ENCODE measurements at regions not wholly inside any gene's neighbourhood (a gene's known extent, or its start where the extent isn't known, plus 50 kb on each side); places are given as distances from the start of the nearest gene placed in this dataset.

DNA sequence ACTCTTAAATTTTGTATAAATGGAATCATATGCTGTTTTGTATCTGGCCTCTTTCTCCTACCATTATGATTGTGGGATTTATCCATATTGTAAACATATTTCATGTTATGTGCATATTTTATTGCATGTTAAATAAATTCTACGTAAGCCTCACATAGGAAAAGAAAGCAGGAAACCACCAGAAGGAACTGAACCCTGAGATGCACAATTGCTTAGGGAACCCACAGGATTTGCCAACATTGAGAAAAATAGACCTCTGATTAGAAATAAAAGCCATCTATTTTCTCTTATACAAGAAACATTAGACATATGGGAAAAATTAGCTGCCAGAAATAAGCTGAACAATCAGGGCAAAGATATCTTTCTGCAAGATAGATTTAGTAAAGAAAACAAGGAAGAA is 111.2 kb upstream of the CARMIL1 start:
- DNase-seq (ENCODE audit: low read depth): no peak

GRCh38 chr6:25168637-25169036 is 110.5 kb upstream of the CARMIL1 start:
- H3K4me3 ChIP-seq (ENCODE audit: control insufficient read depth, low read depth, low read length): no peak overlapping the region
- no peak for DNase-seq (ENCODE audit: low read depth)
- TF ChIP-seq, protein P1, sequence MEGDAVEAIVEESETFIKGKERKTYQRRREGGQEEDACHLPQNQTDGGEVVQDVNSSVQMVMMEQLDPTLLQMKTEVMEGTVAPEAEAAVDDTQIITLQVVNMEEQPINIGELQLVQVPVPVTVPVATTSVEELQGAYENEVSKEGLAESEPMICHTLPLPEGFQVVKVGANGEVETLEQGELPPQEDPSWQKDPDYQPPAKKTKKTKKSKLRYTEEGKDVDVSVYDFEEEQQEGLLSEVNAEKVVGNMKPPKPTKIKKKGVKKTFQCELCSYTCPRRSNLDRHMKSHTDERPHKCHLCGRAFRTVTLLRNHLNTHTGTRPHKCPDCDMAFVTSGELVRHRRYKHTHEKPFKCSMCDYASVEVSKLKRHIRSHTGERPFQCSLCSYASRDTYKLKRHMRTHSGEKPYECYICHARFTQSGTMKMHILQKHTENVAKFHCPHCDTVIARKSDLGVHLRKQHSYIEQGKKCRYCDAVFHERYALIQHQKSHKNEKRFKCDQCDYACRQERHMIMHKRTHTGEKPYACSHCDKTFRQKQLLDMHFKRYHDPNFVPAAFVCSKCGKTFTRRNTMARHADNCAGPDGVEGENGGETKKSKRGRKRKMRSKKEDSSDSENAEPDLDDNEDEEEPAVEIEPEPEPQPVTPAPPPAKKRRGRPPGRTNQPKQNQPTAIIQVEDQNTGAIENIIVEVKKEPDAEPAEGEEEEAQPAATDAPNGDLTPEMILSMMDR (IDR thresholded peaks at IDR 0.05; ENCODE audit: control insufficient read depth, insufficient read depth, low read depth, low read length, missing control alignments): no peak

More for the DNA sequence above, 111.2 kb upstream of the CARMIL1 start:
- no peak overlapping the region for H3K4me3 ChIP-seq (ENCODE audit: control insufficient read depth, low read depth, low read length)
- TF ChIP-seq, protein P1 (IDR thresholded peaks at IDR 0.05; ENCODE audit: control insufficient read depth, insufficient read depth, low read depth, low read length, missing control alignments): no peak

DNA sequence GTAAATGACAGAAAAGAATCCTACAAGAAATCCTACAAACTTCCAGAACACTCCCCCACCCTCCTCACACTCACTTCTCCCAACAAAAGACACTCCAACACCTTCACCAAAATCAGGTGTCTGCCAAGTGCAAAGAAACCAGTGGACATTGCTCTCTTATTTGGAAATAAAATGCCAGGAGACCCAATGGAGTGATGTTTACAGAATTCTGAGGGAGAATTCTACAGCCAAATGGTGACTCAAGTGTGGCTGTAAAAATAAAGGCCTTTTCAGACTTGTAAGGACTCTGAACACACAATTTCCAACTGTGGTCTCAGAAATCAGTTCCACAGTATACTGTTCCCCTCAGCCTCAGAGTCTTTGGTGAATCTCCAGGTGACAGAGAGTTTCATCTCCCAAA is 109.6 kb upstream of the CARMIL1 start:
- TF ChIP-seq, protein P1 (IDR thresholded peaks at IDR 0.05; ENCODE audit: control insufficient read depth, insufficient read depth, low read depth, low read length, missing control alignments): no peak
- H3K4me3 ChIP-seq (ENCODE audit: control insufficient read depth, low read depth, low read length): no peak overlapping the region

GRCh38 chr6:25169961-25170360 is 109.2 kb upstream of the CARMIL1 start:
- H3K4me3 ChIP-seq (ENCODE audit: control insufficient read depth, low read depth, low read length): no peak overlapping the region
- TF ChIP-seq, protein P1 (IDR thresholded peaks at IDR 0.05; ENCODE audit: control insufficient read depth, insufficient read depth, low read depth, low read length, missing control alignments): no peak
- DNase-seq (ENCODE audit: low read depth): no peak

More for the DNA sequence above, 109.6 kb upstream of the CARMIL1 start:
- DNase-seq (ENCODE audit: low read depth): no peak

DNA sequence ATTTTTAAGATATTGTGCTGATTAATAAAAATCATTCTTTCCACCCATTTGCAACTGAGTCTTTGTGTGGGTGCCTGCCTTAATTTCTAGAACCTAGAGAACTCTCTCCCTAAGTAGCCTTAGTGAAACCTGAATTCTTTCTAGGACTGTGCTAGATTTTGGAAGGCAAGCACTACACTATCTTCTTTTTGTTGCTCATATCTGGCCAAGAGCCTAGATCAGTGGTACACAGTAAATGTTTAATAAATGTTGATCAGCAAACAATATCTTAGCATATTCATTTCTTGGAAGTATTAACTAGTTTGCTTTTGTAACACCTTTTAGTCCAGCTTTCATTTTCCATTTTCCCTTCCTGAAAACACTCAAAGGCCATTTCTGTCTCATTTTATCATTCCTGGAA is 108.5 kb upstream of the CARMIL1 start:
- H3K4me3 ChIP-seq (ENCODE audit: control insufficient read depth, low read depth, low read length): no peak overlapping the region
- TF ChIP-seq, protein P1 (IDR thresholded peaks at IDR 0.05; ENCODE audit: control insufficient read depth, insufficient read depth, low read depth, low read length, missing control alignments): no peak
- no peak for DNase-seq (ENCODE audit: low read depth)

DNA sequence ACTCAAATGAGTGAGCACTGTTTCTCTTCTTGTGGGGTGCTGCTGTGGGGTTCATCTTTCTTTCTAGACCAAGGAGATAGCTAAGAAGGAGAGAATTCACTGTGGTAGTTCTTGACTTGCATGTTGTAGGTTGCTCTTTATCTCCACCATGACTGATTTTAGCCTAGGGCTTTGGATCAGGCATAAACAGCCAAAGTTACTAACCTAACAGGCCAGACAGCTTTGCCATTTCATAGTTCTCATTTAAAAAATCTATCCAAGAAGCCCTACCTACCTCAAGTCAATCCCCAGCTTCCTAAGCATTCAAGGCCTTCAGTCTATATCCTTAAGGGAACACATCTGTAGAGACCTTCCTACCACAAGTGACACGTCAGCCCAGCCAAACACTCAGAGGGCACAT is 107.9 kb upstream of the CARMIL1 start:
- DNase-seq (ENCODE audit: low read depth): no peak
- TF ChIP-seq, protein P1 (IDR thresholded peaks at IDR 0.05; ENCODE audit: control insufficient read depth, insufficient read depth, low read depth, low read length, missing control alignments): no peak

DNA sequence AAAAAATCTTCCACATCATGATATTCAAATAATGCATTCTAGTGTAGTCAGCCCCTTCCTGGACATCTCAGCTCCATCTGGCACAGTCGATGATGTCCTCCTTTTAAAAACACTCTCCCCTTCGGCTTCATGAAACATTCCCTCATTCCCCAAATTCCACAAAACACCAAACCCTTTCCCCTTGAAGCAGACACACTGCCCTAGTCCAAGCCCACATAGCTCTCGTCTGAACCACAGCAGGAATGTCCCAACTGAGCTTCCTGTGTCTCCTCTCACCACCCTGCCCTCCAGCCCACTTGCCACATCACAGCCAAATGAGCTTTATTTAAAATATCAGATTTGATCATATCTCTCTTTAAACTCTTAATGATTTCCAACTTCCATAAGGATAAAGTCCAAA is 106.4 kb upstream of the CARMIL1 start:
- DNase-seq (ENCODE audit: low read depth): peak; percentile 92
- no peak overlapping the region for H3K4me3 ChIP-seq (ENCODE audit: control insufficient read depth, low read depth, low read length)
- TF ChIP-seq, protein P1 (IDR thresholded peaks at IDR 0.05; ENCODE audit: control insufficient read depth, insufficient read depth, low read depth, low read length, missing control alignments): no peak

More for the DNA sequence above, 107.9 kb upstream of the CARMIL1 start:
- no peak overlapping the region for H3K4me3 ChIP-seq (ENCODE audit: control insufficient read depth, low read depth, low read length)

All from AG09309 (cell line).